GM21619 (cell line): ENCODE measurements at regions not wholly inside any gene's neighbourhood (a gene's known extent, or its start where the extent isn't known, plus 50 kb on each side); places are given as distances from the start of the nearest gene placed in this dataset.
"Not testable (repeated sequence)": the region's sequence is repeated elsewhere in the genome, so short reads cannot be mapped to it uniquely, and the experiment has no call there.

Source experiments
- ATAC-seq: cut with Tn5 transposase; IDR thresholded peaks from one replicate; pipeline ENCODE4 v1.9.1; 2021; ENCODE audit not compliant: unreplicated experiment

DNA sequence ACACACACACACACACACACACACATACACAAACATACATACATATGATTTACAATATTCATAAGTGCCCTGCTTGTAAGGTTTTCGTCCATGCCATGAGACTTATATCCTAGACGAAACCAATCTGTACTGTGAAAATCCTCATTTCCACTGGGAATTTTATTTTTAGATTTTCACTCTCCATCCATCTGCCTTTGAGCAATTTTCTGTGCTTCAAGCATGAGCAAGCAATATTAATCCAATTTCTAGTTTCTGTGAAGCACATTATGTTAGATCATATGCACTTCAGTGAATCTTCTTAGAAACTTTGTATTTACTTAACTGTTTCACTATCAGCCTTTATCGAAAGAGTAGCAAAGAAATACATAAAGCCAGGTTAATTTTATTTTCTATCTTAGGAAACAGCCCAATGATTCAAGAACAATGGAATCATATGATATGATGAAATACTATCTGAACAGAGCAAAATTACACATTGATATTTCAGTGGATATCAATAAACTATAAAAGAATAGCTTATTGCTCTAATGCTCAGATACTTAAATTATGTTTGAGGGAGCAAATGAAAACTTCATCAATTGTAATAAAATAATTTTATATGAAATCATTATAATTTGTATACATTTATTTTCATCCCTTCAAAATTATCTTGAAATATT is 1100.7 kb upstream of the MIR17HG start:
- ATAC-seq: no peak

DNA sequence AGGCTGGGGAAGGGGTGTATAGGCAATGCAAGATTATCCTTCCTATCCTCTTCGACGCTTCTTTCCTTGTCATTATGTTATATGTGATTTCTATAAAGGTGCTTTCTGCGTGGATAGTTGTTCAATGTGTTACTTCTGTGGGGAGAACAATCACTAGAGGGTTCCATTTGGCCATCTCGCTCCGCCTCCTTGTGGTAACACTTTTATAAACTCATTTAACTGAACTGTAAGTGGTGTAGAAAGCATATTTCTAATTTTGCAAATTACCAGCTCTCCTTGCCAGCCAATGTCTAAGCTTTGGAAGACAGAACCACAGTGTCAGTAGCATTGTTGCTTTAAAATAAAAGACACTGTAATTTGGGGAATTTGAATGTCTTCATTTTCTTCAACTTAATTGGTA is 1093.7 kb upstream of the MIR17HG start:
- no peak for ATAC-seq

DNA sequence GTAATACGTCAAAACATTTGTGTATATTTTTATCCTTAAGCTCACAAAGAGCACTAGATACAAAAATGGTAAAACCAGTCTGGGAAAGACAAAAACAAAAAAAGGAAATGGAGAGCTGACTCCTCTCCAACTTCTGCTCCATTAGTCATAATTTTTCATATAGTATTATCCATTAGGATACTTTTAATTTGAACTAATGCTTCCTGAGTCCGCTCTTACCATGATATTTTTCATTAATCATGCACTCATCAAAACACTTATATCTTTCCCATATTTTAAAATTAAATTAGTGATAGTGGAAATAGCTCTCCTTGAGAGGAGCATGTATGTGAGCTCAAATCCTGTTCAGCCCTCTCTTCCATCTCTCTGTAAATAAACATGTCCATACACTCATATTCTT is 1093.0 kb upstream of the MIR17HG start:
- no peak for ATAC-seq

DNA sequence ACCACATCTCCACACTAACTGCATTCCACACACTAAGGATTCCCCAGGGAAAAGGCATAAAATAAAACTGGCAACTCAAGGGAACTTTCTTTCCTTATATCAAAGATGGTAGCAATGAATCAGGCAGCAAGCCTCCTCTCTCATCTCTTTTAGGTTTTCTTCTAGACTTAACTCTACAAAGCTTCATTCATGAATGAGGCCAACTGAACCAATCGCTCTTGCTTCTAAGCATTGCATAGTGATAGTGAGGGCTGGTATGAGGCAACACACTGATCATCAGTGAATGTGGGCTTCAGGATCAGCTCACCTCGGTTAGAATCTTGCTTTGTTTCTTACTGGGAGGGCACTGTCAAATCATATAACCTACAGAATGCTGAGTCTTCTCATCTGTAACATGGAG is 1090.7 kb upstream of the MIR17HG start:
- ATAC-seq: no peak

DNA sequence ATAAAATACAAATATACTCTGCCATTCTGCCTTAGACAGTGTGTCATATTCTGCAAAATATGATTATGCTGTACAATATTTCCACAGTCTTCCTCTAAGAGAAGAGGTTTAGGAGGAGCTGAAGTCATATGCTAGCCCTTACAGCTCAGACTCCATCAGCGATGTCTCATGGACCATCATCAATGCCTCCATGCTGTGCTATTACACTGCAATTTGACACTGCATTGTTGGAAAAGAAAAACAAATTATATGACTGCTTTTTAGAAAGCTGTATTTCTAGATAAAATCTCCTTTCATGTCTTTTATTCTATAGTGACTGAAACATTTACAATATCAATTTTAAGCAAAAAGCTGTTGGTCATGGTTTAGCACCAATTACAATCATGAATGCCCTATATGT is 1089.4 kb upstream of the MIR17HG start:
- ATAC-seq: no peak

DNA sequence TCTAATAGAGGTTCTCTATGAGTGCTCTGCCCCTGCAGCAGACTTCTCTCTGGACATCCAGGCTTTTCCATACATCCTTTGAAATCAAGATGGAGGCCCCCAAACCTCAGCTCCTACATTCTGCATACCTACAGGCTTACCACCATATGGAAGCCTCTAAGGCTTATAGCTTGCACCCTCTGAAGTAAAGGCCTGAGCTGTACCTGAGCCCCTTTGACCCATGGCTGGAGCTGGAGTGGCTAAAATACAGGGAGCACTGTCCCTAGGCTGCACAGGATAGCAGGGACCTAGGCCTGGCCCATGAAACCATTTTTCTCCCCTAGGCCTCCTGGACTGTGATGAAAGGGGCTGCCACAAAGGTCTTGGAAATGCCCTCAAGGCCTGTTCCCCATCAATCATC is 1086.1 kb upstream of the MIR17HG start:
- ATAC-seq: no peak

DNA sequence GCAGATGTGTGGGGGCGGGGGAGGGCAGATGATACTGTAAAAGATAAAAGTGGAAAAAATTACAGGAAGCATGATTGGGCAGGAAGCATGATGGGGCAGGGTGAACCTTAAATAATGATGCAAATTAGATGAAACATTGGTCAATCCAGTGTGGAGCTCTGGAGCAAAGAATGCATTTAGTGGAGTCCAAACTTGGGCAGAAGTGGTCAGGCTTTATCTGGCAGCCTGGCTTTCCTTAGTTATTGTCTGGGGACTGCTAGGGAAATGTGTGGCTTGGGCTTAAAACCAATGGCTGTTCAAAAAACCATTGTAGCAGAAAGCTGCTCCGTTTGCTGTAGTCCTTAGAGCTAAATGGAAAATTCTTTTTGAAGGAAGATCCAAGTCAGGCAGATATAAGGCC is 1077.3 kb upstream of the MIR17HG start:
- no peak for ATAC-seq

DNA sequence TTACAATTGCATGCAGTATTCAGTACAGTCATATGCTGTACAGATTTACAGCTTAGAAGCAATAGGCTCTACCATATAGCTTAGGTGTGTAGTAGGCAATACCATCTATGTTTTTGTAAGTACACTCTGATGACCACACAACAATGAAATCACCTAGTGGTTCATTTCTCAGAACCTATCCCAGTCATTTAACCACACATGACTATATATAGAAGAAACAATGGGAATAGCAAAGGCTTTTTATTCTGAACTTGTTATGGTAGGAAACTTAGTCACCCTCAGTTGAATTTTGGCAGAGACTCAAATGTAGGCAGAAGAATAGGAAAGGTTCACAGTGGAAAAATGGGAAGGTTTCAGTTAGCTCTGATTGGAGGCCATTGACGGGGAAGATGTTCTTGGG is 1075.1 kb upstream of the MIR17HG start:
- no peak for ATAC-seq

DNA sequence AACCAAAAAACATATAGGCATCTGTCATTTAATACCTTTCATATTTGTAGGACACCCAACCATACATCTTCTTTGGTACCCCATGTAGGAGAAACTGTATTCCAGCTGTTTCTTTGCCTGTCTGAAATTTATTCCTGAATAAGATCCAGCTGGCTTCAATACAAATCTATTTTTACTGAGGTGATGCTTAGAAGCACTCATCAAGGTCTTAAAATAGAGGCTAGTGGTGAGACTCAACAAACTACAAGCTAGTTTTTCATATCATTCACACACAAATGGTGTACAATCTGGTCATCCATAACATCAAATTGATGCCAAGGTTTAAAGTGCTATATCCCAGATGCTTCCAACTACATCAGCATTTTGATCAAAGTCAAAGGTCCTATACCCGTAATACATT is 1071.3 kb upstream of the MIR17HG start:
- ATAC-seq: no peak

DNA sequence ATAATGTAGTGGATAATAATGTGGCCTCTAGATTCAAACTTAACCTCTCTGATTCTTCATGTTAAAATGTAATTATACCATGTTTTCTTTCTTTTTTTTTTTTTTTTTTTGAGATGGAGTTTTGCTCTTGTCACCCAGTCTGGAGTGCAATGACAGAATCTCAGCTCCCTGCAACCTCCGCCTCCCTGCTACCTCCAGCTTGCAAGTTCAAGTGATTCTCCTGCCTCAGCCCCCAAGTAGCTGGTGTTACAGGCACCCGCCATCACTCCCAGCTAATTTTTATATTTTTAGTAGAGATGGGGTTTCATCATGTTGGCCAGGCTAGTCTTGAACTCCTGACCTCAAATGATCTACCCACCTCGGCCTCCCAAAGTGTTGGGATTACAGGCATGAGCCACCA is 1069.3 kb upstream of the MIR17HG start:
- ATAC-seq: not testable (repeated sequence)

DNA sequence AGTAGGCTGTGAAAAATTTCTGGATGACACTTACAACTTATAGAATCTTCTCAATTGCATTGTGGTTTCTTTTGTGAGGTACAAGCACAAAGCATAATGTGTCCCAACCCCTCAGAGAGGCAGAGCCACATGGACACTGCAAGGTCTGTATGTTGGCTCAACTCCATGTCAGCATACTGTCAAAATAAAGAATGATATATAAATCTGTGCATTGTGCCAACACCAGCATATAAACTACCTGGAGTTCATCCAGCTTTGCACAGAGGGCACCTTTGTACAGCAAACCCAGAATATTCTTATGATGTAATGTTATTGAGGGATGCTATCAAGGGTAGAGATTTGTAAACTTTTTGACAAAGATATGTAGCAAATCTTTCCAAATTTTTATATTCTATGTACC is 1065.8 kb upstream of the MIR17HG start:
- no peak for ATAC-seq

DNA sequence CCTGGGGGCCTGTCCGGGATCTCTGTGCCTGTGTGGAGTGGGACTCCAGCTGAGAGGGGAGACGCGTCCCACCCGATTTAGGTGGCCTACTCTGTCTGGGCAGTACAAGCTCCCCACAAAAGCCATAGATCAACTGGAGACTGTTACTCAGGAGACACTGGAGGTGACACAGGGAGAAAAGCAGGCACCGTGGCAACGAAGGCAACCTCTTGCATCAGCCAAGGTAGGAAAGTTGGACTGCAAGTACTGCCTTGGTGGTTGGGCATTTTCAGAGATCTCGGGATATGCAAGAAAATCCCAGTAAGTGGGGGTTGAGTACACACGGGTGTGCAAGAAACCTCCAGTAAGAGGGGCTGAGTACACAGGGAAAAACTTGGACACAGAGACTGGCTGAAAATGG is 1060.0 kb upstream of the MIR17HG start:
- ATAC-seq: no peak

DNA sequence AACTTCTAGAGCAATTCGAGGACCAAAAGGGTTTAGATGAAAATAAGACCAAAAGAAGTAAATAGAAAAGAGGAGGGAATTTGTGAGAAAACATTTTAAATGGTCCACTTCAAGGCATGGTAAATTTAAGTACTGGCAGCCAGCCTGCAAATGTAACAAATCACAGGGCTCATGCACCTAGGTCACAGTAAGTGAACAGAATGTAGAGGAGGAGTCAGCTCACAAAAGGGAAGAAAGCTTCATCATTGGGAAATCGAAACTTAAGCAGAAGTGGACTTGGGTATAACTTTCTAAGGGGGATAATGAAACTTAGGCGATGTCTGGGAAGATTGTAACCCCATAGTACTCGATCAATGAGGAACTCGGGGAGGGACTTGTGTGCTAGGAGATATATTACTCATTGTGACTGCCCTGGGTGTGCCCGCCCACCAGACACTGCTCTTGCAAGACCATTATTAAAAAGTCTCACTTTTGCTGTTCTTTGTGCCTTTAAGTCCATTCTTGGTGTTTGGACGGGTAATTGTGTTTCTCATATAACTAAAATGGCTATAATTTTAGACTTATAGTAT is 1053.6 kb upstream of the MIR17HG start:
- no peak for ATAC-seq

DNA sequence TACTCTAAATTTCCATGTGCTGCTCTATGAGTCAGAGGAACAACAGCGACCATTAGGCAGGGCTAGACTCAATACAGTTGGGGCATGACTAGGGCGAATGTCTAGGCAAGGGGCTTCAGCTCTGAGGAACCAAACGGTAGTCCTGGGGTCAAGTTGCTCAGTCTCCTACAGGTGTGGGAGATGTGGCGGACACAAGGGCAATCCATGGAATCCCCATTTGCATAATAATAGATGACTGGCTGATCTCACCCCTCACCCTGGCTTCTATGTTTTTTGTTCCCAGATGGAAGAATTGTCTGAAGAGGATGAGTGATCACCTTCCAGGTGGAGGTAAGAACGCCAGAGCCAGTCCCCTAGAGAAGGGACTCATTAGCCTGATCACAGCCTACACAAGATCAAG is 1048.2 kb upstream of the MIR17HG start:
- ATAC-seq: no peak

DNA sequence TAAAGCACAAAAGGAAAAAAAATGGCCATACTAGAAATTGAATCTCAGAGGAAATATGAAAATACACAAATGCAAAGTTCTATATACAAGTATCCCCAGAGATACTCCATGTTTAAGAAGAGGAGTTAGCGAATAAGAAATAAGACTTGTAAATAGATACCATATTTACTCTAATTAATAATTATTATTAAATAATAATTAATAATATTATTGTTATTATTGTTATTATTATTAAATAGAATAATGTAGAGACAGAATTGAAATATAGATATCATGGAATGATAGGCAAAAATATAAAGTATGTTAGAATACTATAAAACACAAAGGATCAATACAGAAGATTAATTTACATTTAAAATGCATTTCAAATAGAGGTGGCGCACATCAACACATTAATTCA is 1047.5 kb upstream of the MIR17HG start:
- ATAC-seq: no peak

DNA sequence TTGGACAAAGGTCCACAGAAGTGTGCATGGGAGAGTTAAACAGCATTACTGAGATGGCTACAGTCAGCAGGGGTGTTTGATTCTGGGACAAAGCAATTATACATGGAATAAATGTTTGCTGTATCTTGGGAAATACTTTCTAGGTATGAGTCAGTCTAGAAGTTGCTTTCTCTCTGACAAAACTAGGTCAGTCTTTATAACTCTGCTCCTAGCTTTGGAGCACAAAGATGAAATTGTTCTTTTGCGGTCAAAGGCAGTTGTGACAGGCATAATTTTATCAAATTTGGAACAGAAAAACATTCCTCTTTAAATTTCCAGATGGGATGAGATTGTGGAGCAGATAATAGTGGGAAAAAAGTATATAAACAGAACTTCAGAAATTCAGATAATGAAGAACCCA is 1045.4 kb upstream of the MIR17HG start:
- no peak for ATAC-seq

DNA sequence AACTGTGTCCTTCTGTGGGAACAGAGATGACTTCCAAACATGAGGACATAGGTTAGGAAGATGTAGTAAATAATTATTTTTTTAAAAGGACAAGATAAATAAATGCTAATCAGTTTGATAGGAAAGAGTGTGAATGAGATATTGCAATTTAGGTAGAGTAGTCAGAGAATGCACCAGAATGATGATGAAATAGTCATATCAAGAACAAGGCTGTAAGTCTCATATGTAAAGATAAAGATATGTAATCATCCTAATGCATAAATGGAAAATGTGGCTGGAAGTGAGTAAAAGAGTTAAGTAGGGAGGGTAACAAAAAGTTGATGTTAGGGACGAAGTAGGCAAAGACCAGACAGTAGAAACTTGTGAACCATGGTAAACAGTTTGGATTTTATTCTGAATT is 1041.7 kb upstream of the MIR17HG start:
- no peak for ATAC-seq

DNA sequence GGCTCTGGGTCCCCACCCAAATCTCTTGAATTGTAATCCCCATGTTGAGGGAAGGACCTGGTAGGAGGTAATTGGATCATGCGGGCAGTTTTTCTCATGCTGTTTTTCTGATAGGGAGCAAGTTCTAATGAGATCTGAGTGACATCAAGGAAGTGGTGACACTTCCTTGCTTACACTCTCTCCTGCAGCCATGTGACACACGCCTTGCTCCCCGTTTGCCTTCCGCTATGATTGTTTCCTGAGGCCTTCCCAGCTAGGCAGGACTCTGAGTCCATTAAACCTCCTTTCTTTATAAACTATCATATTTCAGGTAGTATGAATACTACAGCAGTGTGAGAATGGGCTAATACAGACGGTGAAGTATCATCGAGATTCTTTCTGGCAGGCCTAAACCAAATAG is 1040.4 kb upstream of the MIR17HG start:
- no peak for ATAC-seq

DNA sequence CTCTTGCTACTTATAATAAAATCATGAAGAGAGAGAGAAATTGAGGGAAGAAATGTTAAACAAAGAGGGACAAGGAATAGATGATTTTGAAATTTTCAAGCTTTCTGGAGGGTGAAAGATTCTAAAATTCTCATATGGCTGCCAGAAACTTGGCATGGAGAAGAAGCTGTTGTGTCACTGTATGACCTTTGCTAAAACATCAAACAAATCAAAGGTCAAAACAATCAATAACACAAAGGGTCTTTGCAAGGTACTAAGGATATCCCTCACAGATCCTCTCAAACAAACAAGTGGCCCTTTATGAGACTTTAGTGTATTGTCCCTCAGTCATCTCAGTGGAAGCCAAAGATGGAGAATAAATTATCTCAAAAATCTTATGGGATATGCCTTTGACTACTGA is 1039.2 kb upstream of the MIR17HG start:
- ATAC-seq: no peak

DNA sequence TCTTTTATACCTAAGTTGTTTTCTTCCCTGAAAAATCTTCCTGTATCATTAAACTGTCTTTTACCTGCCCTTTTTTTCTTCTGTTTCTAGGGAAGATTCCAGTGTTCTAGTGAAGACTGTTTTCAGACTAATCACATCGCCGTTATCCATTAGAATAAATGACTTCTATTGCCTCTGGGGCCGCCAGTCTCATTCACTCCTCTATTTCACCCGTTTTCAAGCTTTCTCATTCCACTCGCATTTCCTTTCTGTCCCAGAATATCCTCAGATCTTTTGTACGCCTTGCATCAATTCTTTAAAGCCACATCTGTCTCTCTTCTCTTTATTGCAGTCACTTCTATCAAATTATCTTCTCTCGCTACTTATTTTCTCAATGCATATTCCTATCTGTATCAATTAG is 1035.6 kb upstream of the MIR17HG start:
- ATAC-seq: no peak

DNA sequence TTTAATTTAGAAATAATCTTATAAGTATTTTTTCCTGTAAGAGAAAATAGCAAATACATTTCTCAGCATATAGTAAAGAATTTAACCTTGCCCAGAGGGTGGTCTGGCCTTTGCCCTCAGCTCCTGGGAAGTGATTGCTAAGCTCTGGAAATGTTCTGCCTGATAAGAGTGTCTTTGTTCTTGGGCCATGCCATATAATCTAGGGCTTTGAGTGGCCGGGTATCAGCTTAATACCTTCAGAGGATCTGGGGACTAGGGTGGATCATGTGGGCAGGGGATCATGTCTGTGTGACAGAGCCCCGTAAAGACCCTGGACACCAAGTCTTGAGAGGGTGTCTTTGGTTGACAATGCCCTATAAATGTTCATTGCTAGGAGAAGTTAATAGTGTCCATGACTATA is 1032.4 kb upstream of the MIR17HG start:
- no peak for ATAC-seq

DNA sequence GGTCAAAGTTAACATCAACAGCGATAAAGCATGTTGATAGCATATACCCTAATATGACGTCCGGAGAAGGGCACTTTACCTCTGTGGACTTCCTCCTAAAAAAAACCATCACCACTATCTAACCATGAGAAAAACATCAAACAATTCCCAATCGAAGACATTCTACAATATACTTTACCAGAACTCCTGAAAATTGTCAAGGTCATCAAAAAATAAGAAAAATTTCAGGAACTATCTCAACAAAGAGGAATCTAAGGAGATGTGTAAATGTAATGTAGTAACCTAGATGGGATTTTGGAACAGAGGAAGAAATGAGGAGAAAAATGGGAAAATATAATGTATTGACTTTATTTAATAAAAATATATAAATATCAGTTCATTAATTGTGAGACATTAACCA is 1026.8 kb upstream of the MIR17HG start:
- ATAC-seq: no peak

DNA sequence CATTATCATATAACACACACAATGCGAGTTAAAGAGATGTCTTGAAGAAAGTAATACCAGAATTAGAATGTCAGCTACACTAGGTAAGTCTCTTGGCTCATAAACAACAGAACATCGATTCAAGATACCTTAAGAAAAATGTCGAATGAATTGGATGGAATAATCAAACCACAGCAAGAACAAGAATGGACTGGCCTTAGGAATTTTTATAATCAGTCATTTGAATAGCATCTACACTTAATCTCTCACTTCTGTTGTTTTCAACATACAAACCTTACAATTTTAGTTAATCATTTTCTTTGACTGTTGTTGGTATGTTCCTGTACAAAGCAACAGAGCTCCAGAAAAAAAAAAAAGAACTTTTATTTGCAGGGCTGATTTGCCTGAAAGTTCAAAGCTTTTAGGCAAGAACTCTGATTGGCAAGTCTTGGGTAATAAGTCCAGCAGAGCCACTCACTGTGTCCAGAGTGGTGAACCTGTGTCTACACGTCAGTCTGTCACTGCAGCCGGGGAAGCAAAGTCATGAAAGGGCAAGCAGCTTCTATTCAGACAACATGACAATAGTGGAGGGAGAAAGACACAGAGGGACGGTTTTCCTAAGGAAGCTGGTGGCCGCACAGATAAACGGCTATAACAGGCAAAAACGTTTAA is 1026.1 kb upstream of the MIR17HG start:
- ATAC-seq: no peak
